ENCODE measurements at regions not wholly inside any gene's neighbourhood (a gene's known extent, or its start where the extent isn't known, plus 50 kb on each side); places are given as distances from the start of the nearest gene placed in this dataset.
"Not testable (repeated sequence)": the region's sequence is repeated elsewhere in the genome, so short reads cannot be mapped to it uniquely, and the experiment has no call there.

GRCh38 chr11:123330471-123330870 lies 99.6 kb upstream of the GRAMD1B start:
- TF ChIP-seq CTCF (IDR thresholded peaks at IDR 0.05; ENCODE audit: low read depth, low read length, missing control alignments), result no peak
- DNase-seq (ENCODE audit: low read depth), result no peak
- no peak overlapping the region for H3K4me3 ChIP-seq (ENCODE audit: low read depth, low read length)

GRCh38 chr11:123330071-123330470 lies 100.0 kb upstream of the GRAMD1B start:
- no peak for TF ChIP-seq CTCF (IDR thresholded peaks at IDR 0.05; ENCODE audit: low read depth, low read length, missing control alignments)
- no peak for DNase-seq (ENCODE audit: low read depth)
- H3K4me3 ChIP-seq (ENCODE audit: low read depth, low read length), result no peak overlapping the region

- DNase-seq (ENCODE audit: low read depth), result no peak
- TF ChIP-seq CTCF (IDR thresholded peaks at IDR 0.05; ENCODE audit: low read depth, low read length, missing control alignments), result no peak
- H3K4me3 ChIP-seq (ENCODE audit: low read depth, low read length), result no peak overlapping the region
Observed at GRCh38 chr11:123328281-123328867, 101.7 kb upstream of the GRAMD1B start.

- TF ChIP-seq CTCF (IDR thresholded peaks at IDR 0.05; ENCODE audit: low read depth, low read length, missing control alignments), result no peak
- no peak for DNase-seq (ENCODE audit: low read depth)
- H3K4me3 ChIP-seq (ENCODE audit: low read depth, low read length), result no peak overlapping the region
Observed at GRCh38 chr11:123325533-123325932, 104.5 kb upstream of the GRAMD1B start.

GRCh38 chr11:123323568-123323967 lies 106.5 kb upstream of the GRAMD1B start:
- no peak for DNase-seq (ENCODE audit: low read depth)

GRCh38 chr11:123321636-123322035 lies 108.4 kb upstream of the GRAMD1B start:
- TF ChIP-seq CTCF (IDR thresholded peaks at IDR 0.05; ENCODE audit: low read depth, low read length, missing control alignments), result no peak
- DNase-seq (ENCODE audit: low read depth), result no peak
- H3K4me3 ChIP-seq (ENCODE audit: low read depth, low read length), result no peak overlapping the region

More at GRCh38 chr11:123323568-123323967, 106.5 kb upstream of the GRAMD1B start:
- no peak for TF ChIP-seq CTCF (IDR thresholded peaks at IDR 0.05; ENCODE audit: low read depth, low read length, missing control alignments)
- H3K4me3 ChIP-seq (ENCODE audit: low read depth, low read length), result no peak overlapping the region

- H3K4me3 ChIP-seq (ENCODE audit: low read depth, low read length), result no peak overlapping the region
- TF ChIP-seq CTCF (IDR thresholded peaks at IDR 0.05; ENCODE audit: low read depth, low read length, missing control alignments), result no peak
- DNase-seq (ENCODE audit: low read depth), result no peak
Observed at GRCh38 chr11:123318623-123319022, 111.4 kb upstream of the GRAMD1B start.

GRCh38 chr11:123318132-123318531 lies 111.9 kb upstream of the GRAMD1B start:
- H3K4me3 ChIP-seq (ENCODE audit: low read depth, low read length); DNase-seq (ENCODE audit: low read depth): not testable (repeated sequence)
